Neural cell (in vitro differentiated cells): ENCODE measurements at regions not wholly inside any gene's neighbourhood (a gene's known extent, or its start where the extent isn't known, plus 50 kb on each side); places are given as distances from the start of the nearest gene placed in this dataset.

Experiments
- H2AFZ ChIP-seq: fragments of 200-600, 300-800 bp; sonication (generic), shearing (Covaris generic); 2 replicates; pipeline ENCODE4 v1.6.0; 2014; ENCODE audit warnings: low read depth, mild to moderate bottlenecking, antibody characterized with exemption, low read length, moderate library complexity
- H3F3A ChIP-seq: fragments of 200-600 bp; shearing (Covaris generic); 2 replicates; pipeline ENCODE4 v1.6.1; 2016; ENCODE audit warnings: mild to moderate bottlenecking, moderate library complexity, mixed read lengths, antibody characterized with exemption, low read length; ENCODE audit not compliant: insufficient read depth, poor library complexity, severe bottlenecking
- H3K27ac ChIP-seq: fragments of 200-600, 300-800 bp; sonication (generic), shearing (Covaris generic); 2 replicates; pipeline ENCODE4 v1.5.1; 2014; ENCODE audit warnings: mild to moderate bottlenecking, low read length, moderate library complexity
- H3K27me3 ChIP-seq: fragments of 300-800, 200-600 bp; sonication (generic), shearing (Covaris generic); 2 replicates; pipeline ENCODE4 v1.6.0; 2014; ENCODE audit warnings: mild to moderate bottlenecking, low read depth, low read length, moderate library complexity; ENCODE audit not compliant: insufficient read depth
- H3K36me3 ChIP-seq: fragments of 300-800, 200-600 bp; sonication (generic), shearing (Covaris generic); 2 replicates; pipeline ENCODE4 v1.5.1; 2014; ENCODE audit warnings: mild to moderate bottlenecking, antibody characterized with exemption, low read length, moderate library complexity; ENCODE audit not compliant: insufficient read depth
- H3K4me2 ChIP-seq: fragments of 300-800, 200-600 bp; sonication (generic), shearing (Covaris generic); 2 replicates; pipeline ENCODE4 v1.6.0; 2014; ENCODE audit warnings: mild to moderate bottlenecking, low read length
- H3K4me3 ChIP-seq: fragments of 300-800, 200-600 bp; sonication (generic), shearing (Covaris generic); 2 replicates; pipeline ENCODE4 v1.5.1; 2014; ENCODE audit warnings: mild to moderate bottlenecking, low read length, moderate library complexity
- H3K79me2 ChIP-seq: fragments of 200-600 bp; shearing (Covaris generic); replicated peaks from 2 replicates; pipeline ENCODE4 v1.6.0; 2014; ENCODE audit warnings: mild to moderate bottlenecking, low read length, moderate library complexity; ENCODE audit not compliant: insufficient read depth
- H3K9ac ChIP-seq: fragments of 300-800, 200-600 bp; sonication (generic), shearing (Covaris generic); 2 replicates; pipeline ENCODE4 v1.6.1; 2016; ENCODE audit warnings: mild to moderate bottlenecking, low read length, mixed read lengths
- H3K9me2 ChIP-seq: fragments of 200-600 bp; shearing (Covaris generic); 2 replicates; pipeline ENCODE4 v1.6.1; 2016; ENCODE audit warnings: mild to moderate bottlenecking, low read length, mixed read lengths; ENCODE audit not compliant: insufficient read depth
- H3K9me3 ChIP-seq: fragments of 200-600, 300-800 bp; sonication (generic), shearing (Covaris generic); 2 replicates; pipeline ENCODE4 v1.6.1; 2016; ENCODE audit warnings: mild to moderate bottlenecking, mixed run types, low read length, moderate library complexity, mixed read lengths
- H4K20me1 ChIP-seq: fragments of 200-600 bp; shearing (Covaris generic); 2 replicates; pipeline ENCODE4 v1.6.1; 2016; ENCODE audit warnings: mild to moderate bottlenecking, mixed run types; ENCODE audit not compliant: insufficient read depth
- EP300 ChIP-seq: fragments of 450-650 bp; conservative IDR thresholded peaks from 2 replicates; pipeline ENCODE4 v1.6.1; 2014; ENCODE audit warnings: antibody characterized with exemption, mild to moderate bottlenecking, moderate library complexity; ENCODE audit not compliant: poor library complexity, severe bottlenecking
- EZH2 ChIP-seq: fragments of 200-600, 300-800 bp; shearing (Covaris generic), sonication (generic); IDR thresholded peaks from 2 replicates; pipeline ENCODE4 v1.6.1; 2014; ENCODE audit warnings: antibody characterized with exemption, low read length, borderline replicate concordance, mild to moderate bottlenecking; ENCODE audit not compliant: insufficient read depth, poor library complexity, severe bottlenecking
- MXI1 ChIP-seq: fragments of 450-650 bp; conservative IDR thresholded peaks from 2 replicates; pipeline ENCODE4 v1.6.1; 2014; ENCODE audit warnings: antibody characterized with exemption, mild to moderate bottlenecking; ENCODE audit not compliant: poor library complexity, severe bottlenecking
- POLR2AphosphoS5 ChIP-seq: IDR thresholded peaks from 2 replicates; pipeline ENCODE4 v1.6.1; 2012
- RAD21 ChIP-seq: fragments of 450-650 bp; conservative IDR thresholded peaks from 2 replicates; pipeline ENCODE4 v1.6.1; 2014; ENCODE audit warnings: antibody characterized with exemption, mild to moderate bottlenecking, moderate library complexity
- SMC3 ChIP-seq: fragments of 450-650 bp; conservative IDR thresholded peaks from 2 replicates; pipeline ENCODE4 v1.6.1; 2014; ENCODE audit warnings: antibody characterized with exemption, mild to moderate bottlenecking, moderate library complexity; ENCODE audit not compliant: poor library complexity
- TAF1 ChIP-seq: IDR thresholded peaks from 2 replicates; pipeline ENCODE4 v1.6.1; 2012; ENCODE audit warnings: low read depth
- TF ChIP-seq, protein P1 (sequence below): IDR thresholded peaks from 2 replicates; pipeline ENCODE4 v1.6.1; 2012; ENCODE audit warnings: borderline replicate concordance
- TF ChIP-seq, protein P2 (sequence below): fragments of 450-650 bp; IDR thresholded peaks from 2 replicates; pipeline ENCODE4 v1.5.1; 2014; ENCODE audit warnings: antibody characterized with exemption, mild to moderate bottlenecking, moderate library complexity; ENCODE audit not compliant: poor library complexity, severe bottlenecking

DNA sequence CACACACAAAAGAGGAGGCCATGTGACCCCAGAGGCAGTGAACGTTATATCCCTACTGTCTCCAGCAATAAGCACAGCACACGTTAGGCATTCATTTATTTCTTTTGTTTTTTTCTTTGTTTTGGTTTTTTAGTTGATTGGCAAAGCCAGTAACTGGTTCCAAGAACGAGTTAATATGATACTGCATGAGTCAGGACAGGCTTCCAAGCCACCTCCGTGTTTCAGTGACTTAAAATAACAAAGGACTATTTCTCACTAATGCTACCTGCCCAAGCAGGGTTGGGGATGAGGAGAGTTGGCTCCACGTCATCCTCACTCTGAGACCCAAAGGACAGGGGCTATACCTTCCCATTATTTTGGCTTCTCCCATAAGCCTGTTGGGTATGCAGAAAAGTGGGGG lies 130.5 kb downstream of the ST8SIA2 start:
- Histone ChIP-seq H3K27me3 (no peaks in the 10 kb centered on the region), H3K9me2 (no peaks in the 10 kb centered on the region), H3K27ac (no peak overlapping the region), H3K79me2 (no peaks in the 10 kb centered on the region), H4K20me1 (no peaks in the 10 kb centered on the region), H3K9me3 (no peaks in the 10 kb centered on the region), H3K36me3 (no peaks in the 10 kb centered on the region), H2AFZ (no peak overlapping the region), H3K4me3 (no peak overlapping the region), H3F3A (no peaks in the 10 kb centered on the region), H3K4me2 (no peak overlapping the region), H3K9ac (no peak overlapping the region)
- TF ChIP-seq, protein P1, sequence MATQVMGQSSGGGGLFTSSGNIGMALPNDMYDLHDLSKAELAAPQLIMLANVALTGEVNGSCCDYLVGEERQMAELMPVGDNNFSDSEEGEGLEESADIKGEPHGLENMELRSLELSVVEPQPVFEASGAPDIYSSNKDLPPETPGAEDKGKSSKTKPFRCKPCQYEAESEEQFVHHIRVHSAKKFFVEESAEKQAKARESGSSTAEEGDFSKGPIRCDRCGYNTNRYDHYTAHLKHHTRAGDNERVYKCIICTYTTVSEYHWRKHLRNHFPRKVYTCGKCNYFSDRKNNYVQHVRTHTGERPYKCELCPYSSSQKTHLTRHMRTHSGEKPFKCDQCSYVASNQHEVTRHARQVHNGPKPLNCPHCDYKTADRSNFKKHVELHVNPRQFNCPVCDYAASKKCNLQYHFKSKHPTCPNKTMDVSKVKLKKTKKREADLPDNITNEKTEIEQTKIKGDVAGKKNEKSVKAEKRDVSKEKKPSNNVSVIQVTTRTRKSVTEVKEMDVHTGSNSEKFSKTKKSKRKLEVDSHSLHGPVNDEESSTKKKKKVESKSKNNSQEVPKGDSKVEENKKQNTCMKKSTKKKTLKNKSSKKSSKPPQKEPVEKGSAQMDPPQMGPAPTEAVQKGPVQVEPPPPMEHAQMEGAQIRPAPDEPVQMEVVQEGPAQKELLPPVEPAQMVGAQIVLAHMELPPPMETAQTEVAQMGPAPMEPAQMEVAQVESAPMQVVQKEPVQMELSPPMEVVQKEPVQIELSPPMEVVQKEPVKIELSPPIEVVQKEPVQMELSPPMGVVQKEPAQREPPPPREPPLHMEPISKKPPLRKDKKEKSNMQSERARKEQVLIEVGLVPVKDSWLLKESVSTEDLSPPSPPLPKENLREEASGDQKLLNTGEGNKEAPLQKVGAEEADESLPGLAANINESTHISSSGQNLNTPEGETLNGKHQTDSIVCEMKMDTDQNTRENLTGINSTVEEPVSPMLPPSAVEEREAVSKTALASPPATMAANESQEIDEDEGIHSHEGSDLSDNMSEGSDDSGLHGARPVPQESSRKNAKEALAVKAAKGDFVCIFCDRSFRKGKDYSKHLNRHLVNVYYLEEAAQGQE: no peak
- TF ChIP-seq MXI1: no peak
- TF ChIP-seq TAF1: no peak
- TF ChIP-seq RAD21: no peak
- TF ChIP-seq POLR2AphosphoS5: no peak
- TF ChIP-seq EZH2: no peak
- TF ChIP-seq, protein P2, sequence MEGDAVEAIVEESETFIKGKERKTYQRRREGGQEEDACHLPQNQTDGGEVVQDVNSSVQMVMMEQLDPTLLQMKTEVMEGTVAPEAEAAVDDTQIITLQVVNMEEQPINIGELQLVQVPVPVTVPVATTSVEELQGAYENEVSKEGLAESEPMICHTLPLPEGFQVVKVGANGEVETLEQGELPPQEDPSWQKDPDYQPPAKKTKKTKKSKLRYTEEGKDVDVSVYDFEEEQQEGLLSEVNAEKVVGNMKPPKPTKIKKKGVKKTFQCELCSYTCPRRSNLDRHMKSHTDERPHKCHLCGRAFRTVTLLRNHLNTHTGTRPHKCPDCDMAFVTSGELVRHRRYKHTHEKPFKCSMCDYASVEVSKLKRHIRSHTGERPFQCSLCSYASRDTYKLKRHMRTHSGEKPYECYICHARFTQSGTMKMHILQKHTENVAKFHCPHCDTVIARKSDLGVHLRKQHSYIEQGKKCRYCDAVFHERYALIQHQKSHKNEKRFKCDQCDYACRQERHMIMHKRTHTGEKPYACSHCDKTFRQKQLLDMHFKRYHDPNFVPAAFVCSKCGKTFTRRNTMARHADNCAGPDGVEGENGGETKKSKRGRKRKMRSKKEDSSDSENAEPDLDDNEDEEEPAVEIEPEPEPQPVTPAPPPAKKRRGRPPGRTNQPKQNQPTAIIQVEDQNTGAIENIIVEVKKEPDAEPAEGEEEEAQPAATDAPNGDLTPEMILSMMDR: no peak

DNA sequence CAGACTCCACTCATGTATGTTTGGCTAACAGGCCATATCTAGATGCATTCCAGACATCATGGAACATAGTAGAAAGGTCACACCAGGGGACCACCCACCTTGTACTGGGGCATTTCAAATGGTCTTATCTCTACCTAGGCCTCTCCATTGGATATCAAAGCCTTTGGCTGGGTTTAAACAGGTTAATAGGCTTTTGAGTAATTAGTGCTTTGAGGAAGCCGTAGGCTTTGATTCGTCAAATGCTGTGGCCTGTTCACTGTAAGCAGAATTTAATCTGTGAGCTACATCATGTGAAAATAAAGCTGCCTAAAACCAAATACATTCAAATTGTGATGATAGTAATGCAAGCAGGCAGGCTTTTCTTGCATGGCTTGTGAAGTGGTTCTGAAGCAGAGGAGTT lies 129.5 kb downstream of the ST8SIA2 start:
- Histone ChIP-seq H3K4me3 (no peak overlapping the region), H3K27ac (no peak overlapping the region), H3K79me2 (no peaks in the 10 kb centered on the region), H3K27me3 (no peaks in the 10 kb centered on the region), H3K4me2 (no peak overlapping the region), H3F3A (no peaks in the 10 kb centered on the region), H3K36me3 (no peaks in the 10 kb centered on the region), H3K9ac (no peak overlapping the region), H4K20me1 (no peaks in the 10 kb centered on the region), H3K9me3 (no peaks in the 10 kb centered on the region), H2AFZ (no peak overlapping the region), H3K9me2 (no peaks in the 10 kb centered on the region)
- TF ChIP-seq SMC3 (no peak), POLR2AphosphoS5 (no peak), EZH2 (no peak), EP300 (no peak), MXI1 (no peak), RAD21 (no peak), TAF1 (no peak)
- TF ChIP-seq, protein P2: no peak
- TF ChIP-seq, protein P1: no peak
